ENCODE measurements at regions not wholly inside any gene's neighbourhood (a gene's known extent, or its start where the extent isn't known, plus 50 kb on each side); places are given as distances from the start of the nearest gene placed in this dataset.

GRCh38 chr10:63698787-63699150 is 177.6 kb downstream of the REEP3 start:
- DNase-seq, result no peak
- Histone ChIP-seq H3K36me3 (replicated peaks) (no peaks in the 10 kb centered on the region), H3K4me3 (ENCODE audit: low read depth, low read length) (no peak overlapping the region), H3K27me3 (replicated peaks) (no peaks in the 10 kb centered on the region), H3K27ac (peak overlapping the region; percentile 97)
- TF ChIP-seq, protein P1, sequence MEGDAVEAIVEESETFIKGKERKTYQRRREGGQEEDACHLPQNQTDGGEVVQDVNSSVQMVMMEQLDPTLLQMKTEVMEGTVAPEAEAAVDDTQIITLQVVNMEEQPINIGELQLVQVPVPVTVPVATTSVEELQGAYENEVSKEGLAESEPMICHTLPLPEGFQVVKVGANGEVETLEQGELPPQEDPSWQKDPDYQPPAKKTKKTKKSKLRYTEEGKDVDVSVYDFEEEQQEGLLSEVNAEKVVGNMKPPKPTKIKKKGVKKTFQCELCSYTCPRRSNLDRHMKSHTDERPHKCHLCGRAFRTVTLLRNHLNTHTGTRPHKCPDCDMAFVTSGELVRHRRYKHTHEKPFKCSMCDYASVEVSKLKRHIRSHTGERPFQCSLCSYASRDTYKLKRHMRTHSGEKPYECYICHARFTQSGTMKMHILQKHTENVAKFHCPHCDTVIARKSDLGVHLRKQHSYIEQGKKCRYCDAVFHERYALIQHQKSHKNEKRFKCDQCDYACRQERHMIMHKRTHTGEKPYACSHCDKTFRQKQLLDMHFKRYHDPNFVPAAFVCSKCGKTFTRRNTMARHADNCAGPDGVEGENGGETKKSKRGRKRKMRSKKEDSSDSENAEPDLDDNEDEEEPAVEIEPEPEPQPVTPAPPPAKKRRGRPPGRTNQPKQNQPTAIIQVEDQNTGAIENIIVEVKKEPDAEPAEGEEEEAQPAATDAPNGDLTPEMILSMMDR (IDR thresholded peaks at IDR 0.05; ENCODE audit: low read depth, low read length, missing control alignments), result peak; percentile 13
- in situ Hi-C loops (cut with HindIII; ENCODE audit: low pct_ligation_motif_present, low sequenced_read_pairs), result no loop called here

- Histone ChIP-seq H3K36me3 (replicated peaks) (no peaks in the 10 kb centered on the region), H3K27me3 (replicated peaks) (no peaks in the 10 kb centered on the region), H3K4me3 (ENCODE audit: low read depth, low read length) (no peak overlapping the region), H3K27ac (peak overlapping the region; percentile 97)
- TF ChIP-seq, protein P1 (IDR thresholded peaks at IDR 0.05; ENCODE audit: low read depth, low read length, missing control alignments), result no peak
- in situ Hi-C loops (cut with HindIII; ENCODE audit: low pct_ligation_motif_present, low sequenced_read_pairs), result loop anchor here (25.0 kb wide), 1 partner anchor 538 kb away; no protein-coding TSS in a partner anchor
- peak; percentile 98 for DNase-seq
These were observed 178.8 kb downstream of the REEP3 start for GRCh38 chr10:63699785-63700613.

GRCh38 chr10:63700631-63701156 is 179.5 kb downstream of the REEP3 start:
- in situ Hi-C loops (cut with HindIII; ENCODE audit: low pct_ligation_motif_present, low sequenced_read_pairs), result loop anchor here (25.0 kb wide), 1 partner anchor 538 kb away; no protein-coding TSS in a partner anchor
- Histone ChIP-seq H3K27ac (peak overlapping the region; percentile 97), H3K4me3 (ENCODE audit: low read depth, low read length) (no peak overlapping the region), H3K36me3 (replicated peaks) (no peaks in the 10 kb centered on the region), H3K27me3 (replicated peaks) (no peaks in the 10 kb centered on the region)
- TF ChIP-seq, protein P1 (IDR thresholded peaks at IDR 0.05; ENCODE audit: low read depth, low read length, missing control alignments), result no peak
- DNase-seq, result peak; percentile 58

- no peak overlapping the region for H3K27ac ChIP-seq
- no peaks in the 10 kb centered on the region for H3K27me3 ChIP-seq (replicated peaks)
- in situ Hi-C loops (cut with HindIII; ENCODE audit: low pct_ligation_motif_present, low sequenced_read_pairs), result loop anchor here (25.0 kb wide), 1 partner anchor 540 kb away; no protein-coding TSS in a partner anchor
- TF ChIP-seq, protein P1 (IDR thresholded peaks at IDR 0.05; ENCODE audit: low read depth, low read length, missing control alignments), result no peak
- no peak for DNase-seq
- H3K4me3 ChIP-seq (ENCODE audit: low read depth, low read length), result no peak overlapping the region
- H3K36me3 ChIP-seq (replicated peaks), result no peaks in the 10 kb centered on the region
These were observed 180.9 kb downstream of the REEP3 start for GRCh38 chr10:63702092-63702491.

GRCh38 chr10:63703113-63703670 is 182.0 kb downstream of the REEP3 start:
- no peak overlapping the region for H3K27ac ChIP-seq
- TF ChIP-seq, protein P1 (IDR thresholded peaks at IDR 0.05; ENCODE audit: low read depth, low read length, missing control alignments), result no peak
- in situ Hi-C loops (cut with HindIII; ENCODE audit: low pct_ligation_motif_present, low sequenced_read_pairs), result loop anchor here (25.0 kb wide), 1 partner anchor 541 kb away; no protein-coding TSS in a partner anchor
- H3K36me3 ChIP-seq (replicated peaks), result no peaks in the 10 kb centered on the region
- H3K4me3 ChIP-seq (ENCODE audit: low read depth, low read length), result no peak overlapping the region
- H3K27me3 ChIP-seq (replicated peaks), result no peaks in the 10 kb centered on the region
- DNase-seq, result no peak
